Sigmoid colon (tissue), 4 donors: ENCODE measurements at regions not wholly inside any gene's neighbourhood (a gene's known extent, or its start where the extent isn't known, plus 50 kb on each side); places are given as distances from the start of the nearest gene placed in this dataset.

Experiments used
- CTCF ChIP-seq, 4 experiments: fragments of 450-650 bp in 3 of 4; fragments of 200-600 bp in 1 of 4; IDR thresholded peaks; one replicate each; pipeline ENCODE4 v1.5.1; 2016 to 2019; ENCODE audit warnings: antibody characterized with exemption in 4 of 4, mild to moderate bottlenecking in 3 of 4, moderate library complexity in 2 of 4
- EP300 ChIP-seq, 4 donors: sonication (generic); formaldehyde crosslinking; IDR thresholded peaks; one replicate each; pipeline ENCODE4 v1.6.1; 2017; ENCODE audit warnings: antibody characterized with exemption in 4 of 4
- POLR2A ChIP-seq, 2 donors: fragments of 450-650 bp; IDR thresholded peaks; one replicate each; pipeline ENCODE4 v1.6.1; 2016; ENCODE audit warnings: antibody characterized with exemption in 2 of 2, mild to moderate bottlenecking in 2 of 2, moderate library complexity in 2 of 2
- POLR2AphosphoS5 ChIP-seq, 4 donors: sonication (generic); formaldehyde crosslinking; IDR thresholded peaks; one replicate each; pipeline ENCODE4 v1.6.1; 2017; ENCODE audit warnings: antibody characterized with exemption in 4 of 4

GRCh38 chr6:85771455-85771854 is 128.8 kb upstream of the SYNCRIP start:
- TF ChIP-seq POLR2A (IDR thresholded peaks at IDR 0.05): no peak
- no peak for TF ChIP-seq CTCF (IDR thresholded peaks at IDR 0.05)
- TF ChIP-seq EP300 (IDR thresholded peaks at IDR 0.05): no peak
- no peak for TF ChIP-seq POLR2AphosphoS5 (IDR thresholded peaks at IDR 0.05)
